Psoas muscle (tissue), 7 donors: ENCODE measurements at regions not wholly inside any gene's neighbourhood (a gene's known extent, or its start where the extent isn't known, plus 50 kb on each side); places are given as distances from the start of the nearest gene placed in this dataset.

Source experiments
- ATAC-seq, 4 donors: fragments of 200-7000 bp; cut with Tn5 transposase; one replicate each; pipeline ENCODE4 v1.9.1; 2020; ENCODE audit warnings: moderate library complexity in 3 of 4, mild to moderate bottlenecking in 2 of 4
- DNase-seq, 2 donors: peaks; one replicate each; pipeline ENCODE4 v3.0.0-alpha.2; 2020
- H3K27ac ChIP-seq: fragments of 200-600 bp; one replicate; pipeline ENCODE4 v1.8.0; 2022
- H3K27me3 ChIP-seq, 3 donors: fragments of 200-600 bp in 1 of 3; one replicate each; pipeline versions ENCODE4 v1.6.1 to v1.8.0; 2013 to 2022; ENCODE audit warnings: low read length in 2 of 3, mild to moderate bottlenecking in 2 of 3, moderate library complexity in 1 of 3; ENCODE audit not compliant: insufficient read depth in 3 of 3
- H3K36me3 ChIP-seq, 2 donors: fragments of 200-600 bp in 1 of 2; one replicate each; pipeline versions ENCODE4 v1.6.1 to v1.8.0; 2013 to 2022; ENCODE audit warnings: low read depth in 1 of 2, mild to moderate bottlenecking in 1 of 2, moderate library complexity in 1 of 2; ENCODE audit not compliant: insufficient read depth in 1 of 2
- H3K4me1 ChIP-seq: fragments of 200-600 bp; one replicate; pipeline ENCODE4 v1.8.0; 2022
- H3K4me3 ChIP-seq: fragments of 200-600 bp; one replicate; pipeline ENCODE4 v1.8.0; 2022; ENCODE audit warnings: mild to moderate bottlenecking
- H3K9me3 ChIP-seq: fragments of 200-600 bp; one replicate; pipeline ENCODE4 v1.8.0; 2022
- CTCF ChIP-seq: fragments of 200-600 bp; IDR thresholded peaks from one replicate; pipeline ENCODE4 v1.8.0; 2022; ENCODE audit warnings: antibody characterized with exemption
- WGBS, 3 donors: extraction: QIAGEN DNeasy Blood & Tissue Kit; methylation state at CpG; one replicate each; pipeline versions ENCODE4 v1.1.6 to v1.1.7; 2013; 5-methylcytosine and 5-hydroxymethylcytosine counted together
- intact Hi-C, 2 donors: fragments of 100-400 bp; cut with DNase I; formaldehyde crosslinking; loops; one replicate each; pipeline versions ENCODE4 v1.11.0 to v1.14.2; 2022
- donor health status: healthy with polysubstance abuse.
- donor health status: DM: no; HTN: no; CAD: no; lungs with moderate emphysema.
- donor health status: Bipolar disorder and iron deficiency.
- donor health status: healthy.
- donor health status: DM: yes; HTN: yes; CAD: no.
- donor health status: DM: no; HTN: no; CAD: no.
- donor health status: DM: yes; HTN: yes; CAD: no.

- Histone ChIP-seq H3K4me1 (no peaks in the 10 kb centered on the region), H3K36me3 (no peaks in the 10 kb centered on the region), H3K27me3 (no peaks in the 10 kb centered on the region), H3K4me3 (no peak overlapping the region), H3K27ac (no peak overlapping the region), H3K9me3 (no peaks in the 10 kb centered on the region)
- ATAC-seq, result no peak
- 53 to 70% (median 60%) methylated on average over 4 of the region's 4 CpGs for WGBS, 3 donors
- intact Hi-C loops, result no loop called here
- no peak for DNase-seq
- TF ChIP-seq CTCF, result no peak
Measured at GRCh38 chr2:48826986-48827385, 71.5 kb upstream of the LHCGR start.

- no peak overlapping the region for H3K4me3 ChIP-seq
- H3K27me3 ChIP-seq, result no peaks in the 10 kb centered on the region
- no peak for ATAC-seq
- intact Hi-C loops, result no loop called here
- WGBS, 3 donors, result 43 to 47% (median 46%) methylated on average over 3 of the region's 3 CpGs
- no peaks in the 10 kb centered on the region for H3K4me1 ChIP-seq
- no peak overlapping the region for H3K27ac ChIP-seq
- H3K9me3 ChIP-seq, result no peaks in the 10 kb centered on the region
- TF ChIP-seq CTCF, result no peak
- no peak for DNase-seq
- no peaks in the 10 kb centered on the region for H3K36me3 ChIP-seq
Measured at GRCh38 chr2:48824116-48824515, 68.6 kb upstream of the LHCGR start.

- H3K4me1 ChIP-seq, result no peaks in the 10 kb centered on the region
- 66 to 68% (median 67%) methylated on average over 2 of the region's 2 CpGs for WGBS, 3 donors
- intact Hi-C loops, result no loop called here
- ATAC-seq (no peak), DNase-seq (no peak)
- no peaks in the 10 kb centered on the region for H3K27me3 ChIP-seq
- TF ChIP-seq CTCF, result no peak
- no peak overlapping the region for H3K27ac ChIP-seq
- H3K4me3 ChIP-seq, result no peak overlapping the region
- H3K9me3 ChIP-seq, result no peaks in the 10 kb centered on the region
- no peaks in the 10 kb centered on the region for H3K36me3 ChIP-seq
Measured at GRCh38 chr2:48819206-48819735, 63.7 kb upstream of the LHCGR start.

GRCh38 chr2:48817355-48817754 lies 61.8 kb upstream of the LHCGR start:
- TF ChIP-seq CTCF, result no peak
- Histone ChIP-seq H3K36me3 (no peaks in the 10 kb centered on the region), H3K27ac (no peak overlapping the region), H3K27me3 (no peaks in the 10 kb centered on the region), H3K4me1 (no peaks in the 10 kb centered on the region), H3K9me3 (no peaks in the 10 kb centered on the region), H3K4me3 (no peak overlapping the region)
- 25 to 41% (median 38%) methylated on average over 1 of the region's 1 CpG for WGBS, 3 donors
- ATAC-seq, result no peak
- intact Hi-C loops, result no loop called here
- DNase-seq, result no peak

GRCh38 chr2:48812416-48812815 lies 56.9 kb upstream of the LHCGR start:
- intact Hi-C loops, result no loop called here
- no peak for DNase-seq
- no peak for ATAC-seq
- Histone ChIP-seq H3K27ac (no peak overlapping the region), H3K9me3 (no peaks in the 10 kb centered on the region), H3K27me3 (no peaks in the 10 kb centered on the region), H3K36me3 (no peaks in the 10 kb centered on the region), H3K4me1 (no peaks in the 10 kb centered on the region), H3K4me3 (no peak overlapping the region)
- TF ChIP-seq CTCF, result no peak
- 52 to 62% (median 58%) methylated on average over 1 of the region's 1 CpG for WGBS, 3 donors
